GM23248 (cell line): ENCODE measurements at regions not wholly inside any gene's neighbourhood (a gene's known extent, or its start where the extent isn't known, plus 50 kb on each side); places are given as distances from the start of the nearest gene placed in this dataset.

ENCODE experiments used
- EZH2 ChIP-seq: fragments of 200-600 bp; sonication (generic); IDR thresholded peaks from 2 replicates; pipeline ENCODE4 v1.6.1; 2018; ENCODE audit warnings: antibody characterized with exemption, mild to moderate bottlenecking; ENCODE audit not compliant: insufficient read depth, poor library complexity, severe bottlenecking
- EZH2phosphoT487 ChIP-seq: fragments of 200-600 bp; sonication (generic); IDR thresholded peaks from 2 replicates; pipeline ENCODE4 v1.6.1; 2018; ENCODE audit warnings: antibody characterized with exemption, moderate library complexity, mild to moderate bottlenecking, low read depth; ENCODE audit not compliant: insufficient read depth

- TF ChIP-seq EZH2phosphoT487, result no peak
- no peak for TF ChIP-seq EZH2
Measured at GRCh38 chr19:28454083-28454482, 758.9 kb downstream of the UQCRFS1 start.
